ENCODE measurements at regions not wholly inside any gene's neighbourhood (a gene's known extent, or its start where the extent isn't known, plus 50 kb on each side); places are given as distances from the start of the nearest gene placed in this dataset.

- peaks cover 19% of the 10 kb centered on the region for H3K9me3 Mint-ChIP-seq
- ATAC-seq, result no peak
- no peak for DNase-seq (ENCODE audit: low spot score)
- no peak overlapping the region for H3K27ac Mint-ChIP-seq
- no peaks in the 10 kb centered on the region; the same call in 1 of the 2 replicates for H3K27me3 Mint-ChIP-seq (ENCODE audit: low read depth)
- no peak for TF ChIP-seq ERG (CRISPR knock-in tag; IDR thresholded peaks at IDR 0.05)
- TF ChIP-seq SMAD3 (CRISPR knock-in tag; IDR thresholded peaks at IDR 0.05; ENCODE audit: borderline replicate concordance), result no peak
- TF ChIP-seq MXD4 (CRISPR knock-in tag; IDR thresholded peaks at IDR 0.05; ENCODE audit: borderline replicate concordance), result no peak
- no peak for TF ChIP-seq ETV6 (CRISPR knock-in tag; IDR thresholded peaks at IDR 0.05)
- no peak overlapping the region for H3K4me3 Mint-ChIP-seq
- ChIA-PET POLR2A (no interaction called here), CTCF (no interaction called here)
- H3K4me1 Mint-ChIP-seq, result peaks cover 29% of the 10 kb centered on the region
- peaks cover 10% of the 10 kb centered on the region; the same call in 1 of the 2 replicates for H3K36me3 Mint-ChIP-seq
Observed at GRCh38 chr16:65301029-65301428, 179.2 kb upstream of the CDH11 start.

- POLR2A ChIA-PET, result no interaction called here
- CTCF ChIA-PET, result no interaction called here
- H3K4me1 Mint-ChIP-seq, result peaks cover 39% of the 10 kb centered on the region
- ATAC-seq (no peak), DNase-seq (ENCODE audit: low spot score) (no peak)
- no peaks in the 10 kb centered on the region; the same call in 1 of the 2 replicates for H3K27me3 Mint-ChIP-seq (ENCODE audit: low read depth)
- no peak overlapping the region for H3K27ac Mint-ChIP-seq
- peaks cover 3% of the 10 kb centered on the region; the same call in 1 of the 2 replicates for H3K36me3 Mint-ChIP-seq
- peaks cover 16% of the 10 kb centered on the region for H3K9me3 Mint-ChIP-seq
- no peak overlapping the region for H3K4me3 Mint-ChIP-seq
- TF ChIP-seq HMGA2 (CRISPR knock-in tag; IDR thresholded peaks at IDR 0.05) (no peak), CDX4 (CRISPR knock-in tag; IDR thresholded peaks at IDR 0.05; ENCODE audit: borderline replicate concordance) (no peak), ZSCAN18 (CRISPR knock-in tag; IDR thresholded peaks at IDR 0.05) (no peak), ZBTB21 (CRISPR knock-in tag; IDR thresholded peaks at IDR 0.05; ENCODE audit: borderline replicate concordance) (no peak), JUN (CRISPR knock-in tag; IDR thresholded peaks at IDR 0.05) (no peak), ZNF425 (CRISPR knock-in tag; conservative IDR thresholded peaks at IDR 0.05) (no peak), JAZF1 (CRISPR knock-in tag; IDR thresholded peaks at IDR 0.05) (no peak), NR3C1 (CRISPR knock-in tag; conservative IDR thresholded peaks at IDR 0.05; ENCODE audit: low read depth) (no peak), SOX15 (CRISPR knock-in tag; IDR thresholded peaks at IDR 0.05) (no peak), ZMAT4 (CRISPR knock-in tag; IDR thresholded peaks at IDR 0.05) (no peak), E2F1 (CRISPR knock-in tag; IDR thresholded peaks at IDR 0.05) (no peak), KAT7 (CRISPR knock-in tag; IDR thresholded peaks at IDR 0.05; ENCODE audit: borderline replicate concordance) (no peak), PRDM15 (CRISPR knock-in tag; IDR thresholded peaks at IDR 0.05) (no peak), ELF4 (CRISPR knock-in tag; IDR thresholded peaks at IDR 0.05; ENCODE audit: low read depth) (no peak), PRRX2 (CRISPR knock-in tag; IDR thresholded peaks at IDR 0.05) (no peak), GRHL2 (CRISPR knock-in tag; IDR thresholded peaks at IDR 0.05; ENCODE audit: insufficient replicate concordance, severe bottlenecking) (no peak), ZBTB43 (CRISPR knock-in tag; IDR thresholded peaks at IDR 0.05) (no peak)
Observed at GRCh38 chr16:65297453-65297852, 175.6 kb upstream of the CDH11 start.

Data from WTC11 (cell line).